Lung (tissue), 11 donors: ENCODE measurements at regions not wholly inside any gene's neighbourhood (a gene's known extent, or its start where the extent isn't known, plus 50 kb on each side); places are given as distances from the start of the nearest gene placed in this dataset.

Experiments
- ATAC-seq: fragments of 200-7000 bp; cut with Tn5 transposase; one replicate; pipeline ENCODE4 v1.9.1; 2020; ENCODE audit warnings: moderate number of reproducible peaks; ENCODE audit not compliant: insufficient read depth, low FRiP score
- DNase-seq, 3 donors: peaks; one replicate each; pipeline ENCODE4 v3.0.0-alpha.2; 2013 to 2017
- H3K27ac ChIP-seq, 2 donors: one replicate each; pipeline ENCODE4 v1.5.1; 2013; ENCODE audit warnings: mild to moderate bottlenecking in 2 of 2, moderate library complexity in 2 of 2, control low read depth in 1 of 2, inconsistent platforms in 1 of 2, low read depth in 1 of 2, low read length in 1 of 2
- H3K27me3 ChIP-seq, 3 donors: one replicate each; pipeline ENCODE4 v1.5.1; 2013; ENCODE audit warnings: low read length in 2 of 3; ENCODE audit not compliant: control insufficient read depth in 3 of 3, insufficient read depth in 3 of 3
- H3K36me3 ChIP-seq, 4 donors: one replicate each; pipeline ENCODE4 v1.5.1; 2013; ENCODE audit warnings: low read length in 4 of 4, mild to moderate bottlenecking in 1 of 4, moderate library complexity in 1 of 4; ENCODE audit not compliant: control insufficient read depth in 4 of 4, insufficient read depth in 4 of 4
- H3K4me1 ChIP-seq, 5 donors: one replicate each; pipeline ENCODE4 v1.5.1; 2013; ENCODE audit warnings: low read length in 5 of 5, mild to moderate bottlenecking in 2 of 5, moderate library complexity in 1 of 5; ENCODE audit not compliant: control insufficient read depth in 5 of 5, insufficient read depth in 5 of 5
- H3K4me3 ChIP-seq: one replicate; pipeline ENCODE4 v1.5.1; 2013; ENCODE audit warnings: mild to moderate bottlenecking, control low read depth, moderate library complexity
- H3K9ac ChIP-seq, 2 donors: one replicate each; pipeline ENCODE4 v1.5.1; 2013; ENCODE audit warnings: low read length in 2 of 2, control low read depth in 1 of 2; ENCODE audit not compliant: insufficient read depth in 1 of 2
- H3K9me3 ChIP-seq, 4 donors: one replicate each; pipeline ENCODE4 v1.5.1; 2013; ENCODE audit warnings: low read length in 3 of 4, mild to moderate bottlenecking in 1 of 4, moderate library complexity in 1 of 4; ENCODE audit not compliant: control insufficient read depth in 4 of 4, insufficient read depth in 3 of 4
- CTCF ChIP-seq: IDR thresholded peaks from 2 replicates; pipeline ENCODE4 v1.5.1; 2012; ENCODE audit warnings: mild to moderate bottlenecking; ENCODE audit errors: control extremely low read depth, extremely low read depth
- WGBS, 2 donors: extraction: QIAGEN DNeasy Blood & Tissue Kit; methylation state at CpG; one replicate each; pipeline ENCODE4 v1.1.7; 2013; 5-methylcytosine and 5-hydroxymethylcytosine counted together
- donor health status: control.
- donor health status: control.
- donor health status: Bipolar disorder and iron deficiency.
- donor health status: healthy.
- donor health status: DM: yes; HTN: yes; CAD: no.

- H3K27ac ChIP-seq: no peak overlapping the region
- TF ChIP-seq CTCF: no peak
Observed at GRCh38 chr7:35581605-35582210, 113.2 kb downstream of the HERPUD2 start.

GRCh38 chr7:35576031-35576573 is 118.8 kb downstream of the HERPUD2 start:
- ATAC-seq: no peak

More at GRCh38 chr7:35581605-35582210, 113.2 kb downstream of the HERPUD2 start:
- DNase-seq: no peak
- no peak overlapping the region for H3K4me3 ChIP-seq
- H3K36me3 ChIP-seq: no peaks in the 10 kb centered on the region
- no peak for ATAC-seq
- H3K27me3 ChIP-seq: no peaks in the 10 kb centered on the region
- WGBS, 2 donors: 87 to 90% methylated on average over 7 of the region's 7 CpGs
- H3K9ac ChIP-seq: no peak overlapping the region
- peaks cover 0 to 2% (median 0%) of the 10 kb centered on the region in 5 donors for H3K4me1 ChIP-seq
- H3K9me3 ChIP-seq: peaks cover 0 to 2% (median under 1%) of the 10 kb centered on the region in 4 donors

GRCh38 chr7:35571611-35572240 is 123.2 kb downstream of the HERPUD2 start:
- 64 to 67% methylated on average over 3 of the region's 3 CpGs for WGBS, 2 donors
- peaks cover 0 to 2% (median 0%) of the 10 kb centered on the region in 4 donors for H3K9me3 ChIP-seq

More at GRCh38 chr7:35576031-35576573, 118.8 kb downstream of the HERPUD2 start:
- Histone ChIP-seq H3K27me3 (no peaks in the 10 kb centered on the region), H3K4me3 (no peak overlapping the region), H3K9me3 (peaks cover 0 to 2% (median under 1%) of the 10 kb centered on the region in 4 donors), H3K36me3 (no peaks in the 10 kb centered on the region), H3K27ac (no peak overlapping the region), H3K9ac (no peak overlapping the region), H3K4me1 (no peaks in the 10 kb centered on the region)
- TF ChIP-seq CTCF: no peak
- DNase-seq: no peak
- 73 to 74% methylated on average over 5 of the region's 5 CpGs for WGBS, 2 donors

More at GRCh38 chr7:35571611-35572240, 123.2 kb downstream of the HERPUD2 start:
- Histone ChIP-seq H3K36me3 (no peaks in the 10 kb centered on the region), H3K4me3 (no peak overlapping the region), H3K9ac (no peak overlapping the region), H3K4me1 (no peaks in the 10 kb centered on the region), H3K27ac (no peak overlapping the region), H3K27me3 (no peaks in the 10 kb centered on the region)
- ATAC-seq (peak; percentile 30), DNase-seq (no peak)
- no peak for TF ChIP-seq CTCF
